Astrocyte (in vitro differentiated cells and primary cell): ENCODE measurements at regions not wholly inside any gene's neighbourhood (a gene's known extent, or its start where the extent isn't known, plus 50 kb on each side); places are given as distances from the start of the nearest gene placed in this dataset.

ENCODE experiments used
- DNase-seq: peaks from one replicate; pipeline ENCODE4 v3.0.0-alpha.2; 2010; ENCODE audit warnings: low read depth
- FAIRE-seq: peaks from 2 replicates; lab custom pipeline; 2011; peaks lifted over from hg19 to GRCh38; lab: Jason Lieb, UNC
- H2AFZ ChIP-seq: 2 replicates; pipeline ENCODE4 v1.6.0; 2012; ENCODE audit warnings: low read depth, low read length, inconsistent platforms
- H3K27ac ChIP-seq: 2 replicates; pipeline ENCODE4 v1.5.1; 2011; ENCODE audit warnings: low read depth, low read length, inconsistent platforms
- H3K27me3 ChIP-seq: 2 replicates; pipeline ENCODE4 v1.6.0; 2011; ENCODE audit warnings: low read length, inconsistent platforms; ENCODE audit not compliant: insufficient read depth
- H3K36me3 ChIP-seq: 2 replicates; pipeline ENCODE4 v1.5.1; 2011; ENCODE audit warnings: low read length, inconsistent platforms; ENCODE audit not compliant: insufficient read depth
- H3K4me1 ChIP-seq: 2 replicates; pipeline ENCODE4 v1.5.1; 2011; ENCODE audit warnings: low read length, inconsistent platforms; ENCODE audit not compliant: insufficient read depth
- H3K4me2 ChIP-seq: 2 replicates; pipeline ENCODE4 v1.6.0; 2012; ENCODE audit warnings: low read length, inconsistent platforms
- H3K4me3 ChIP-seq: 2 replicates; pipeline ENCODE4 v1.5.1; 2011; ENCODE audit warnings: low read depth, mild to moderate bottlenecking, low read length, inconsistent platforms; ENCODE audit not compliant: insufficient read depth
- H3K79me2 ChIP-seq: 2 replicates; pipeline ENCODE4 v1.6.0; 2012; ENCODE audit warnings: mild to moderate bottlenecking, low read length, inconsistent platforms; ENCODE audit not compliant: insufficient read depth
- H3K9ac ChIP-seq: 2 replicates; pipeline ENCODE4 v1.6.0; 2012; ENCODE audit warnings: mild to moderate bottlenecking, low read length, inconsistent platforms
- H3K9me3 ChIP-seq: 2 replicates; pipeline ENCODE4 v1.5.1; 2012; ENCODE audit warnings: low read depth, mild to moderate bottlenecking, low read length, inconsistent platforms; ENCODE audit not compliant: insufficient read depth
- H4K20me1 ChIP-seq: 2 replicates; pipeline ENCODE4 v1.6.0; 2012; ENCODE audit warnings: low read length, inconsistent platforms; ENCODE audit not compliant: insufficient read depth
- H3K27ac Mint-ChIP-seq: one replicate; pipeline ENCODE4 v1.8.0; 2021; ENCODE audit warnings: mild to moderate bottlenecking, mixed read lengths; ENCODE audit not compliant: unreplicated experiment
- H3K27me3 Mint-ChIP-seq: one replicate; pipeline ENCODE4 v1.8.0; 2021; ENCODE audit warnings: low read depth, mixed read lengths; ENCODE audit not compliant: unreplicated experiment
- H3K36me3 Mint-ChIP-seq: one replicate; pipeline ENCODE4 v1.8.0; 2021; ENCODE audit warnings: low read depth, mixed read lengths; ENCODE audit not compliant: unreplicated experiment
- H3K4me1 Mint-ChIP-seq: one replicate; pipeline ENCODE4 v1.8.0; 2021; ENCODE audit warnings: low read depth, mixed read lengths; ENCODE audit not compliant: unreplicated experiment
- H3K4me3 Mint-ChIP-seq: one replicate; pipeline ENCODE4 v1.8.0; 2021; ENCODE audit warnings: mild to moderate bottlenecking, moderate library complexity, mixed read lengths; ENCODE audit not compliant: unreplicated experiment
- H3K9me3 Mint-ChIP-seq: one replicate; pipeline ENCODE4 v1.8.0; 2021; ENCODE audit warnings: mild to moderate bottlenecking, mixed read lengths; ENCODE audit not compliant: unreplicated experiment
- CTCF ChIP-seq: IDR thresholded peaks from 2 replicates; pipeline ENCODE4 v1.5.1; 2011; ENCODE audit warnings: low read depth, mild to moderate bottlenecking, inconsistent platforms, low read length, moderate library complexity; ENCODE audit not compliant: insufficient read depth
- EZH2 ChIP-seq: IDR thresholded peaks from 2 replicates; pipeline ENCODE4 v1.6.1; 2012; ENCODE audit warnings: mild to moderate bottlenecking, low read length, inconsistent platforms; ENCODE audit not compliant: insufficient read depth

GRCh38 chr4:3662516-3662915 is 103.7 kb upstream of the ADRA2C start:
- peaks cover 4% of the 10 kb centered on the region for H3K9me3 Mint-ChIP-seq
- no peak overlapping the region for H3K4me2 ChIP-seq
- TF ChIP-seq CTCF (no peak), EZH2 (no peak)
- H2AFZ ChIP-seq, result no peak overlapping the region
- H3K27me3 ChIP-seq, result peaks cover 9% of the 10 kb centered on the region
- H3K27me3 Mint-ChIP-seq, result peaks cover 64% of the 10 kb centered on the region
- H3K4me1 Mint-ChIP-seq, result no peaks in the 10 kb centered on the region
- DNase-seq, result no peak
- H3K27ac Mint-ChIP-seq, result no peak overlapping the region
- H3K27ac ChIP-seq, result no peak overlapping the region
- H3K4me3 ChIP-seq, result no peak overlapping the region
- H3K79me2 ChIP-seq, result no peaks in the 10 kb centered on the region
- H3K36me3 Mint-ChIP-seq, result no peaks in the 10 kb centered on the region
- H4K20me1 ChIP-seq, result no peaks in the 10 kb centered on the region
- H3K36me3 ChIP-seq, result no peaks in the 10 kb centered on the region
- no peak overlapping the region for H3K4me3 Mint-ChIP-seq
- peaks cover 4% of the 10 kb centered on the region for H3K9me3 ChIP-seq
- H3K4me1 ChIP-seq, result peaks cover 9% of the 10 kb centered on the region
- FAIRE-seq, result no peak
- no peak overlapping the region for H3K9ac ChIP-seq

- Histone ChIP-seq H3K27me3 (peaks cover 9% of the 10 kb centered on the region), H3K27ac (no peak overlapping the region), H3K4me3 (no peak overlapping the region), H3K36me3 (no peaks in the 10 kb centered on the region), H3K4me1 (peaks cover 10% of the 10 kb centered on the region), H3K79me2 (no peaks in the 10 kb centered on the region), H3K4me2 (no peak overlapping the region), H3K9ac (no peak overlapping the region), H2AFZ (no peak overlapping the region), H4K20me1 (no peaks in the 10 kb centered on the region), H3K9me3 (no peaks in the 10 kb centered on the region)
- TF ChIP-seq EZH2 (no peak), CTCF (no peak)
- Mint-ChIP-seq H3K4me3 (no peak overlapping the region), H3K27me3 (peaks cover 63% of the 10 kb centered on the region), H3K36me3 (no peaks in the 10 kb centered on the region), H3K27ac (no peak overlapping the region), H3K4me1 (no peaks in the 10 kb centered on the region), H3K9me3 (peaks cover 4% of the 10 kb centered on the region)
- FAIRE-seq (no peak), DNase-seq (no peak)
Observed at GRCh38 chr4:3661989-3662388, 104.2 kb upstream of the ADRA2C start.

GRCh38 chr4:3660928-3661515 is 105.2 kb upstream of the ADRA2C start:
- no peaks in the 10 kb centered on the region for H3K79me2 ChIP-seq
- H3K9me3 Mint-ChIP-seq, result peaks cover 4% of the 10 kb centered on the region
- H3K4me3 Mint-ChIP-seq, result no peak overlapping the region
- H3K4me2 ChIP-seq, result no peak overlapping the region
- TF ChIP-seq EZH2 (no peak), CTCF (no peak)
- no peaks in the 10 kb centered on the region for H3K36me3 Mint-ChIP-seq
- H3K36me3 ChIP-seq, result no peaks in the 10 kb centered on the region
- H3K27ac Mint-ChIP-seq, result no peak overlapping the region
- H3K4me3 ChIP-seq, result no peak overlapping the region
- no peak overlapping the region for H2AFZ ChIP-seq
- no peaks in the 10 kb centered on the region for H3K9me3 ChIP-seq
- peaks cover 10% of the 10 kb centered on the region for H3K4me1 ChIP-seq
- H4K20me1 ChIP-seq, result no peaks in the 10 kb centered on the region
- no peak overlapping the region for H3K9ac ChIP-seq
- no peak for FAIRE-seq
- H3K27me3 Mint-ChIP-seq, result peaks cover 69% of the 10 kb centered on the region
- H3K4me1 Mint-ChIP-seq, result no peaks in the 10 kb centered on the region
- peaks cover 9% of the 10 kb centered on the region for H3K27me3 ChIP-seq
- DNase-seq, result no peak
- no peak overlapping the region for H3K27ac ChIP-seq
